Skeletal muscle satellite cell (primary cell): ENCODE measurements at regions not wholly inside any gene's neighbourhood (a gene's known extent, or its start where the extent isn't known, plus 50 kb on each side); places are given as distances from the start of the nearest gene placed in this dataset.

ENCODE experiments used
- H3K27me3 ChIP-seq: 2 replicates; pipeline ENCODE4 v1.7.0; 2013; ENCODE audit warnings: low read length; ENCODE audit not compliant: control insufficient read depth, insufficient read depth
- H3K36me3 ChIP-seq: 2 replicates; pipeline ENCODE4 v1.7.0; 2013; ENCODE audit warnings: mild to moderate bottlenecking, control low read depth, low read length; ENCODE audit not compliant: insufficient read depth
- H3K4me1 ChIP-seq: 2 replicates; pipeline ENCODE4 v1.7.0; 2013; ENCODE audit warnings: low read length; ENCODE audit not compliant: control insufficient read depth, insufficient read depth
- H3K4me2 ChIP-seq: 2 replicates; pipeline ENCODE4 v1.7.0; 2013; ENCODE audit warnings: mild to moderate bottlenecking, low read length
- H3K4me3 ChIP-seq: 2 replicates; pipeline ENCODE4 v1.7.0; 2013; ENCODE audit warnings: low read length
- H3K9ac ChIP-seq: 2 replicates; pipeline ENCODE4 v1.7.0; 2013; ENCODE audit warnings: mild to moderate bottlenecking, low read depth, low read length, moderate library complexity
- H3K9me3 ChIP-seq: replicated peaks from 2 replicates; pipeline ENCODE4 v1.7.0; 2013; ENCODE audit warnings: mild to moderate bottlenecking, control low read depth, low read length

DNA sequence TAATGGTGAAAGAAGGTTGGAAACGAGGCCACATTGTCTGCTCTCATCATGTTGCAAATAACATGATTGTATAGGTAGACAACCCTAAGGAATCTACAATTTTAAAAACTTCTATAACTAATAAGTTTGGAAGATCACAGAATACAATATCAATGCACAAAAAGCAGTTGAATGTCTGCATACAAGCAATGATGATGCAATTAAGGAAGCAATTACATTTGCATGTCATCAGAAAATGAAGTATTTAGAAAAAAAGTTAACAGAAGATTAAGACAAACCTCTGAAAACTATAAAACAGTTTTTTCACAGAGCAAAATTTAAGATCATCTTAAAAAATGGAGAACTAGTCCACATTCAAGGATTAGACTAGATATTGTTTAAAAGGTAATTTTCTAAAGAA is 181.1 kb downstream of the METTL4 start:
- no peaks in the 10 kb centered on the region for H3K9me3 ChIP-seq
- no peaks in the 10 kb centered on the region for H3K36me3 ChIP-seq
- no peak overlapping the region for H3K9ac ChIP-seq
- no peak overlapping the region for H3K4me3 ChIP-seq
- no peak overlapping the region for H3K4me2 ChIP-seq
- H3K4me1 ChIP-seq: no peaks in the 10 kb centered on the region
- H3K27me3 ChIP-seq: no peaks in the 10 kb centered on the region

DNA sequence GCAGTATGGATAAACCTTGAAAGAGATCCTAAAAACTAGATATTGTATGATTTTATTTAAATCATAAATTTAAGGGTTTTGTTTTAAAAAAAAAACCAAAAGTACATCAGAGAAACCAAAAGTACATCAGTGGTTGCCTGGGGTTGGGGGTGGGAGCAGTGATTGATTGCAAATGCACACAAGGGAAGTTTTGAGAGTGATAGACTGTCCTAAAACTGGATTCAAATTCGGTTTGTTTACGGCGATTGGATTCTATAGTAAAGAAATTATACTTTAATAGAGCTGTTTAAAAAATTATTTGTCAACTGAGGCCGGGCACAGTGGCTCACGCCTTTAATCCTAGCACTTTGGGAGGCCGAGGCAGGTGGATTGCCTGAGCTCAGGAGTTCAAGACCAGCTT is 179.8 kb downstream of the METTL4 start:
- H3K4me2 ChIP-seq: no peak overlapping the region
- no peaks in the 10 kb centered on the region for H3K36me3 ChIP-seq
- H3K4me3 ChIP-seq: no peak overlapping the region
- no peak overlapping the region for H3K9ac ChIP-seq
- H3K27me3 ChIP-seq: no peaks in the 10 kb centered on the region
- no peaks in the 10 kb centered on the region for H3K4me1 ChIP-seq
- no peaks in the 10 kb centered on the region for H3K9me3 ChIP-seq

DNA sequence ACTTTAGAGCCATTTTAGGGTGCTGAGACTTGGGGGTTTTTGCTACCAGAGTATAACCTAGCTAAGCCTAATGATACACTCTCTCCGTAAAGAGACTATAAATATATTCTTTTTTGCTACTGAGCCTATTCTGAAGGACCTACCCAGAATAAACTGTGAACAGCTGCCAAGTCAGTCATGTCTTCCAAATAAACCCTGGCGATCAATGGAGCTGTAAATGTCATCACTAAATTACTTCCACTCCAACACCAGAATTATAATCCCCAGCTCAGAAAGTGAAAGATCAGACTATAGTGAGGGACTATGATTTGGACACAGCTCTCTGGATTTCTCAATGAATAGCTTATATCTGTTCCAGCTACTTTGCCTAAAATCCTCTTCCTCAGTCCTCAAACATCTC is 178.9 kb downstream of the METTL4 start:
- Histone ChIP-seq H3K27me3 (no peaks in the 10 kb centered on the region), H3K4me1 (no peaks in the 10 kb centered on the region), H3K4me3 (no peak overlapping the region), H3K9me3 (no peaks in the 10 kb centered on the region), H3K4me2 (no peak overlapping the region), H3K36me3 (no peaks in the 10 kb centered on the region), H3K9ac (no peak overlapping the region)

DNA sequence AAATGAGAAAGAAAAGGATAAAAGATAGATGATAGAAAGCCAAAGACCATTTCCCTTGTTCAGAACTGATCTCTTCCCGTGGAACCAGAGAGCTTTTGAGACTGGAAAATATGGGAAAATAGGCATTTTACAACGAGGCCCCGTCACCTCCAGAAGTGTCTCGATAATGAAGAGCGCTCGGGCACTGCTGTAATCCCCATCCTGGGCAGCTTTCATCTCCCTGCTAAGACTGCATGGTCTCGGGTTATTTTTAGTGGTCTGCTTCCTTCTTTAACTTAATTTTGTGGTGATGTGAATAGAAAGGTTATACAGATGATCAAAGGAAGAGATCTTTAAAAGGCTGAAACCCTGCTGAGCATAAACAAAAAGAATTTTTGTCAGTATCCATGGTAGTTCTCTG is 176.6 kb downstream of the METTL4 start:
- no peaks in the 10 kb centered on the region for H3K4me1 ChIP-seq
- H3K4me3 ChIP-seq: no peak overlapping the region
- H3K36me3 ChIP-seq: no peaks in the 10 kb centered on the region
- no peak overlapping the region for H3K9ac ChIP-seq
- H3K4me2 ChIP-seq: no peak overlapping the region
- H3K9me3 ChIP-seq: no peaks in the 10 kb centered on the region
- H3K27me3 ChIP-seq: no peaks in the 10 kb centered on the region

DNA sequence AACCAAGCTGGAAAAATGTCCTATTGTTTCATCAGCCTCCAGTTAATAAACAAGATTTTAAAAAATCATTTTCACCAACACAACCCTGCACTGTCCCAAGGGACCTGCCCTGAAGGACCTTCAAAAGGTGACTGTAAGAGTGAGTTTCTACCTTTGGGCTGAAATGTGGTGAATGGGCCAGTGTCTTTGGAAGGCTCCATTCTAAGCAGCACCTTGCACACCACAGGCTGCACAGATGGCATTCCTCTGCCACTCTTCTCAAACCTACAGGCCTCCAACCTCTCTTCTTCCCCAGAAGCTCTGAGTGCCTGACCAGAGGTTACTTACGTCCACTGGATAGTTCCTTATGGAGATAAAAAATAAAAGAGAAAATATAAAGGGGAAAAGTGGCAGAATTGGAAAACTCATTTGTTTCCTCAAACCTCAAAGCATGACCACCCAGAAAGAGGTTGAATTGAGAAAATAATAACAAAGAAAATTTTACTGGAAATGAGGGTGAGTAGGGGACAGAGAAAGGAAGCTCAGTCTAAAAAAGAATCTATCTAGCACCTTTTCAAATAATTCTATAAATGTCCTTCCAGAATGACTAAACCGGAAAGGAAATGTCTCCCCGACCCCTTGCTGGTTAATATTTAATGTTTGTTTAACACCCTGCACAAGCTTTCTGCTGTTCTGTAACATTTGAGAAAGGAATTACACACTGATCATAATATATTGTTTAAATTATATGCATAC is 175.7 kb downstream of the METTL4 start:
- no peaks in the 10 kb centered on the region for H3K9me3 ChIP-seq
- H3K4me2 ChIP-seq: no peak overlapping the region
- H3K4me3 ChIP-seq: no peak overlapping the region
- no peaks in the 10 kb centered on the region for H3K4me1 ChIP-seq
- no peak overlapping the region for H3K9ac ChIP-seq
- no peaks in the 10 kb centered on the region for H3K27me3 ChIP-seq
- no peaks in the 10 kb centered on the region for H3K36me3 ChIP-seq

DNA sequence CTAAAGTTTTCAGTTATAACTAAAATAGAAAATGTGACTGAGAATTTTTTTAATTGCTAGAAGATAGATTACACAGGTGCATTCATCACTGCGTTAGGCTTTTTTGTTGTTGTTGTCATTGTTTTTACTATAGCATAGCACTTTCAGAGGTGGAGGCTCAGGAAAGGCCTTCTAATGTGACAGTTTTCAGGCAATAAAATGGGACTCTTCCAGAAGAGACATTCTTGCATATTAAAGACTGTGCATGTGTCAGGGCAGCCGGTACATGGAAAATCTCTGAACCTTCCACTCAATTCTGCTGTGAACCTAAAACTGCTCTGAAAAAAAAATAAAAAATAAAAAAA is 175.2 kb downstream of the METTL4 start:
- H3K9ac ChIP-seq: no peak overlapping the region
- H3K4me3 ChIP-seq: no peak overlapping the region
- H3K4me2 ChIP-seq: no peak overlapping the region
- H3K36me3 ChIP-seq: no peaks in the 10 kb centered on the region
- H3K9me3 ChIP-seq: no peaks in the 10 kb centered on the region
- H3K27me3 ChIP-seq: no peaks in the 10 kb centered on the region
- no peaks in the 10 kb centered on the region for H3K4me1 ChIP-seq

GRCh38 chr18:2400701-2401196 is 170.6 kb downstream of the METTL4 start:
- Histone ChIP-seq H3K9ac (no peak overlapping the region), H3K4me2 (no peak overlapping the region), H3K36me3 (no peaks in the 10 kb centered on the region), H3K27me3 (no peaks in the 10 kb centered on the region), H3K4me3 (no peak overlapping the region), H3K9me3 (no peaks in the 10 kb centered on the region), H3K4me1 (no peaks in the 10 kb centered on the region)

- Histone ChIP-seq H3K4me1 (no peaks in the 10 kb centered on the region), H3K9me3 (no peaks in the 10 kb centered on the region), H3K36me3 (no peaks in the 10 kb centered on the region), H3K4me3 (no peak overlapping the region), H3K9ac (no peak overlapping the region), H3K27me3 (no peaks in the 10 kb centered on the region), H3K4me2 (no peak overlapping the region)
Measured at GRCh38 chr18:2402084-2402483, 169.2 kb downstream of the METTL4 start.

- Histone ChIP-seq H3K4me2 (no peak overlapping the region), H3K9ac (no peak overlapping the region), H3K27me3 (no peaks in the 10 kb centered on the region), H3K9me3 (no peaks in the 10 kb centered on the region), H3K4me1 (no peaks in the 10 kb centered on the region), H3K36me3 (no peaks in the 10 kb centered on the region), H3K4me3 (no peak overlapping the region)
Measured at GRCh38 chr18:2406544-2406943, 164.8 kb downstream of the METTL4 start.

GRCh38 chr18:2407961-2408360 is 163.3 kb downstream of the METTL4 start:
- no peak overlapping the region for H3K4me3 ChIP-seq
- H3K9ac ChIP-seq: no peak overlapping the region
- no peaks in the 10 kb centered on the region for H3K4me1 ChIP-seq
- no peak overlapping the region for H3K4me2 ChIP-seq
- H3K9me3 ChIP-seq: no peaks in the 10 kb centered on the region
- H3K36me3 ChIP-seq: no peaks in the 10 kb centered on the region
- H3K27me3 ChIP-seq: no peaks in the 10 kb centered on the region

DNA sequence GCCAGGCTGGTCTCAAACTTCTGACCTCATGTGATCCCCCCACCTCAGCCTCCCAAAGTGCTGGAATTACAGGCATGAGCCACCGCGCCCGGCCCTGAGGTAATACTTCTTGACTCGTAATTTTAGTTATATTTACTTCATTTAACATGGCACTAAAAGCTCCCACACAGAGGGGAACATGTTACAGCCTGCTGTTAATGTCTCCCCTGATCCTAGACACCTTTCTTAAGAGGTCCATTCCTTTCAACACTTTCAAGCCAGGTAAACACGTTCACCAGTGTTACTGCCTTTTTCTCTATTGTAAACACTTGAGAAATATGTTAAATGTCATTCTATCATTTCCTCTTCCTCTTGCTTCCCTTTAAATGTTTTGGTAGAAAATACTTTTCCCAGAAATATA is 161.4 kb downstream of the METTL4 start:
- Histone ChIP-seq H3K4me1 (no peaks in the 10 kb centered on the region), H3K9ac (no peak overlapping the region), H3K4me2 (no peak overlapping the region), H3K36me3 (no peaks in the 10 kb centered on the region), H3K9me3 (no peaks in the 10 kb centered on the region), H3K4me3 (no peak overlapping the region), H3K27me3 (no peaks in the 10 kb centered on the region)

DNA sequence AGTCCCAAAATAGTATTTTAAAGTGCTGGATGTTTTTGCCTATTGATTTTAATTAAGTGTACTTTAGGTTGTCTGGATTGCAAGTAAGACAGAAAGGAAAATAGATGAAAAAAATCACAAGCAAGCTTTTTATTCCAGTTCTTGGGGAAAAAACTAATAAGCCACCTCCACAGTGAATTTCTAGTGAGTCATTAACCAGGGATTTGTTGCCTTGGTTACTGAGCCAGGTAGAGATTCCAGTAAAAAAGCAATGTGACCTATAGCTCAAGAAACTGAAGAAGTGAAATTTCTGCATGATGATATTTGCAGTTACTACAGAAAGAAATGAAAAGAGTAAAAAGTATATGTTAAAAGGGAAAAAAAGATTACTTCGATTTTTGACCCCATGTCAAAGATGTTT is 160.6 kb downstream of the METTL4 start:
- Histone ChIP-seq H3K4me3 (no peak overlapping the region), H3K9ac (no peak overlapping the region), H3K27me3 (no peaks in the 10 kb centered on the region), H3K9me3 (no peaks in the 10 kb centered on the region), H3K4me2 (no peak overlapping the region), H3K36me3 (no peaks in the 10 kb centered on the region), H3K4me1 (no peaks in the 10 kb centered on the region)
